ENCODE measurements at regions not wholly inside any gene's neighbourhood (a gene's known extent, or its start where the extent isn't known, plus 50 kb on each side); places are given as distances from the start of the nearest gene placed in this dataset.

DNA sequence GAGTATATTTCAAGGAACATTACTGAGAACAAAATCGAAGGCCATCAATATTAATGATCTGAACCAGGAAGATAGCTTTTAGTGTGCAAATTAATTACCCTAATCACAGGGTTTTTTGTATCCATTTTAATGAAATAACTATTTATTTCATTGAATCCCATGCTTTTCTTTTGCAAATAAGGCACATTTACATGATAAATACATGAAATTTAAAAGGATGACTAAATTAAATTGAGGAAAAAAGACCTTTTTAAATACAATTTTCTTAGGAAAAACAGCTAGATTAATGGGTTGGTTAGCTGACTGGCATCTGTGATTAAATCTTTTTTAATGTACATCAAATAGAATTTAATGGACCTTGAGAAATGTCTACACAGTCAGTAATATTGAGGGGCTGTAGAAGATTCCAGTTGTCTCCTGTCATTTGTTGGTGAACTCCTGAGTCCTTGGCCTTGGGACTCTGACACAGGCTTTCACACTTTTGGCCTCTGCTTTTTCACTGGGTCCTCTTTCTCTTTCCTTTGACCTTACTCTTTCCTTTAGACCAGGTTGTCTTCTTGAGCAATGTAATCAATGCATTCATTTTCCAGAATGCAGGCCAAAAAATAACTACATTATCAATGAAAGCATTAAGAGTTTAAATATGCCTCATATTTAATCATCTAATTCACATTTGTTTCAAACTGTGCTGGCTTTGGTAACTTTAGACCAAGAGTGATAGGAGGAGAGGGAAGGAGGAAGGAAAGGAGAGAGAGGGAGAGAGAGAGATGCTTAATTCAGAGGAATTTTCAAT, 511.5 kb downstream of the ZNF608 start:
- TF ChIP-seq CTCF (IDR thresholded peaks at IDR 0.05) (no peak), YY1 (IDR thresholded peaks at IDR 0.05; ENCODE audit: low read depth) (no peak), CHD2 (IDR thresholded peaks at IDR 0.05; ENCODE audit: low read length, partially characterized antibody) (no peak), FOSL2 (IDR thresholded peaks at IDR 0.05; ENCODE audit: borderline replicate concordance, low read depth) (no peak), SMC3 (IDR thresholded peaks at IDR 0.05; ENCODE audit: low read depth, low read length) (no peak), FOXJ3 (CRISPR knock-in tag; IDR thresholded peaks at IDR 0.05) (no peak), TEAD4 (IDR thresholded peaks at IDR 0.05; ENCODE audit: borderline replicate concordance, insufficient read depth) (no peak), GABPA (IDR thresholded peaks at IDR 0.05; ENCODE audit: low read depth) (no peak)
- TF ChIP-seq, protein P1, sequence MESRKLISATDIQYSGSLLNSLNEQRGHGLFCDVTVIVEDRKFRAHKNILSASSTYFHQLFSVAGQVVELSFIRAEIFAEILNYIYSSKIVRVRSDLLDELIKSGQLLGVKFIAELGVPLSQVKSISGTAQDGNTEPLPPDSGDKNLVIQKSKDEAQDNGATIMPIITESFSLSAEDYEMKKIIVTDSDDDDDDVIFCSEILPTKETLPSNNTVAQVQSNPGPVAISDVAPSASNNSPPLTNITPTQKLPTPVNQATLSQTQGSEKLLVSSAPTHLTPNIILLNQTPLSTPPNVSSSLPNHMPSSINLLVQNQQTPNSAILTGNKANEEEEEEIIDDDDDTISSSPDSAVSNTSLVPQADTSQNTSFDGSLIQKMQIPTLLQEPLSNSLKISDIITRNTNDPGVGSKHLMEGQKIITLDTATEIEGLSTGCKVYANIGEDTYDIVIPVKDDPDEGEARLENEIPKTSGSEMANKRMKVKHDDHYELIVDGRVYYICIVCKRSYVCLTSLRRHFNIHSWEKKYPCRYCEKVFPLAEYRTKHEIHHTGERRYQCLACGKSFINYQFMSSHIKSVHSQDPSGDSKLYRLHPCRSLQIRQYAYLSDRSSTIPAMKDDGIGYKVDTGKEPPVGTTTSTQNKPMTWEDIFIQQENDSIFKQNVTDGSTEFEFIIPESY (IDR thresholded peaks at IDR 0.05; ENCODE audit: borderline replicate concordance, low read depth) = no peak

All from SK-N-SH (cell line).